ENCODE measurements at regions not wholly inside any gene's neighbourhood (a gene's known extent, or its start where the extent isn't known, plus 50 kb on each side); places are given as distances from the start of the nearest gene placed in this dataset.

DNA sequence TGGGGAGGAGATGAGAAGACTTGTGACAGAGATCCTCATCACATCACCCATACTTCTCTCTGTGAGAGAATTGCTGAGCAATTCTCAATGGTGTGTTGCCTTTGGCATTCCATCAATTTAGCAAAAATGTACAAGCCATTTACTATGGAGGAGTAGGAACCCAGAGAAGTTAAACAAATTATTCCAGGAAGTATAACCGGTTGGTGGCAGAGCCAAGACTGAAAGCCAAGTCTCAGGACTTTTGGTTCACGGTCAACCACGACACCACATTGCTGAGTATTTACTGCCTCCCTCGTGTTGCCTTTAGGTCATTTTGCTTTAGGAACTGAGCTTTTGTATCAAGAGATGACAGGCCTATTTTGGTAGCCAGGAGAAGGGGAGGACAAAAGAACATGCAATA, 88.0 kb upstream of the ELMO1 start:
- no peak for TF ChIP-seq POLR2A (IDR thresholded peaks at IDR 0.05)
- TF ChIP-seq, protein P1, sequence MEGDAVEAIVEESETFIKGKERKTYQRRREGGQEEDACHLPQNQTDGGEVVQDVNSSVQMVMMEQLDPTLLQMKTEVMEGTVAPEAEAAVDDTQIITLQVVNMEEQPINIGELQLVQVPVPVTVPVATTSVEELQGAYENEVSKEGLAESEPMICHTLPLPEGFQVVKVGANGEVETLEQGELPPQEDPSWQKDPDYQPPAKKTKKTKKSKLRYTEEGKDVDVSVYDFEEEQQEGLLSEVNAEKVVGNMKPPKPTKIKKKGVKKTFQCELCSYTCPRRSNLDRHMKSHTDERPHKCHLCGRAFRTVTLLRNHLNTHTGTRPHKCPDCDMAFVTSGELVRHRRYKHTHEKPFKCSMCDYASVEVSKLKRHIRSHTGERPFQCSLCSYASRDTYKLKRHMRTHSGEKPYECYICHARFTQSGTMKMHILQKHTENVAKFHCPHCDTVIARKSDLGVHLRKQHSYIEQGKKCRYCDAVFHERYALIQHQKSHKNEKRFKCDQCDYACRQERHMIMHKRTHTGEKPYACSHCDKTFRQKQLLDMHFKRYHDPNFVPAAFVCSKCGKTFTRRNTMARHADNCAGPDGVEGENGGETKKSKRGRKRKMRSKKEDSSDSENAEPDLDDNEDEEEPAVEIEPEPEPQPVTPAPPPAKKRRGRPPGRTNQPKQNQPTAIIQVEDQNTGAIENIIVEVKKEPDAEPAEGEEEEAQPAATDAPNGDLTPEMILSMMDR (IDR thresholded peaks at IDR 0.05 in 4 of 5, conservative IDR thresholded peaks at IDR 0.05 in 1 of 5), result no peak

All from gastrocnemius medialis (tissue), 4 donors.